ENCODE measurements at regions not wholly inside any gene's neighbourhood (a gene's known extent, or its start where the extent isn't known, plus 50 kb on each side); places are given as distances from the start of the nearest gene placed in this dataset.
"Not testable (repeated sequence)": the region's sequence is repeated elsewhere in the genome, so short reads cannot be mapped to it uniquely, and the experiment has no call there.

DNA sequence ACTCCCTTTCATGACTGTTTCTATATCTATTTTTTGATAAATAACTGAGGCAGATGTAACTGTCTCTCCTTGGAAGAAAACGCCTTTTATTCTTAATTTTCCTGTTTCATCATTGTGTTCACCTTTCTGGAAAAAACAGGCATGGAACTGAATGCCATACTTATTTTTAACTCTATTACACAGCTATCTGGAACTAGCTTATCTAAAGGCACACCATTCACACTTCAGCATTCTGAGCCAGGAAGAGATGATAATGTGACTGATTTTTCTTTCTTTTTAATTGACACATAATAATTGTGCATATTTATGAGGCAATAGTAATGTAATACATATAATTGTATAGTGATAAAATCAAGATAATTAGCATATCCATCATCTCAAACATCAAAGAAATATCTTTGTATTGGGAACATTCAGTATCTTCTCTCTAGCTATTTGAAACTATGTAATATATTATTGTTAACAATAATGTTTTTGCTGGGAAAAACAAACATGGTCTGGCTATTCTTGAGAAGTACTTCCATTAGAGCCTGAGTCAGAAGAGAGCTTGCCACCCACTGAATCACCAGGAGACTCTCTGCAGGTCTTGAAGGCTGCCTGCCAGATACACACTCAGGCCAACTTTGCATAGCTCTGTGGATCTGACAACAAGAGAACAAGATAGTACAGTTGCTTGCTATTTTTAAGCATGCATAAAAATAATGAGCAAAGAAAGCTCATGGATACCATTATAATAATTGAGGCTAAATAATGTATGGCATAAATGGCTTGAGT, 501.0 kb upstream of the EDIL3 start:
- no peak for DNase-seq (ENCODE audit: low read depth, low spot score)

DNA sequence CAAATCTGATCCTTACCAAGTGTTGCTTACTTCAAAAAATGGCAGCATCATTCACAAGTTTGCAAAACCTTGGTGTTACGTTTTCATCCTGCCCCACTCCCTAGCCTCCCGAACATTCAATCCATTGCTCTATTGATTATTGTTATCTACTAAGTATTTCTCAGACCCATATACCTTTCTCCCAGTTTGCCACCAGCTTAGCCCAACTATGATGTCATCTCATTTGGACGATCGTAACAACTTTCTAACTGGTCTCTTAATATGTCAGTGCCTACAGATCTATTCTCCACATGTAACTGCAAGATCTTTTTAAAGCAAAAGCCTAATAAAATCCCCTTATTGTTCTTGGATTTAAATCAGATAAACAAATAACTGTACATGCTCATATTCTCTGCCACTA, 497.1 kb upstream of the EDIL3 start:
- DNase-seq (ENCODE audit: low read depth, low spot score) = no peak

DNA sequence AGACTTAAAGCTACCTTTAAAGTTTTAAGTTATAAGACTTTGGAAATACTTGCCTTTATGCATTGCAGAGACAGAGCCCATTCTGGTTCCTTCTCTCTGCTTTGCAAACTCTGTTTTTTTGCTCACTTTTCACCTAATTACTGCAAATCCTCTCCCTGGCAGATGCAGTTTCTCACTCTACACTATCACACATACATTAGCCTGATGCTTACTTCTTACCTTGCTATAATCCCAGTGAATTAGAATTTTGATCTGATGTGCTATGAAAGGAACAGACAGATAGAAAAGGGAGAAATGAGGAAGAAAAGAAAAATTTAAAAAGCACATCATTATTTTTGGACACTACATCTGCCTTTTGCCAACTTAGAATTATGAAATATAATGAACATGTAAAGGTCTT, 489.5 kb upstream of the EDIL3 start:
- DNase-seq (ENCODE audit: low read depth, low spot score) = no peak

DNA sequence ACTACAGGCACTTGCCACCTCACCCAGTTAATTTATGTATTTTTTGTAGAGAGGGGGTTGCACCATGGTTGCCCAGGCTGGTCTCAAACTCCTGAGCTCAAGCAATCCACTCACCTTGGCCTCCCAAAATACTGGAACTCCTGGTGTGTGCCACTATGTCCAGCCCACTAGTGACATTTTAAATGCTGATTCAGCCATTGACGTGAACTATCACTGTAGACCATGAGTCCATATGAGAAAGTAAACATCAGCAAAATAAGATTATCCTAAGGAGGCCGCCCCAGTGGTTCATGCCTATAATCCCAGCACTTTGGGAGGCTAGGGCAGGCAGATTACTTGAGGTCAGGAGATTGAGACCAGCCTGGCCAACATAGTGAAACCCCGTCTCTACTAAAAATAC, 488.1 kb upstream of the EDIL3 start:
- no peak for DNase-seq (ENCODE audit: low read depth, low spot score)

DNA sequence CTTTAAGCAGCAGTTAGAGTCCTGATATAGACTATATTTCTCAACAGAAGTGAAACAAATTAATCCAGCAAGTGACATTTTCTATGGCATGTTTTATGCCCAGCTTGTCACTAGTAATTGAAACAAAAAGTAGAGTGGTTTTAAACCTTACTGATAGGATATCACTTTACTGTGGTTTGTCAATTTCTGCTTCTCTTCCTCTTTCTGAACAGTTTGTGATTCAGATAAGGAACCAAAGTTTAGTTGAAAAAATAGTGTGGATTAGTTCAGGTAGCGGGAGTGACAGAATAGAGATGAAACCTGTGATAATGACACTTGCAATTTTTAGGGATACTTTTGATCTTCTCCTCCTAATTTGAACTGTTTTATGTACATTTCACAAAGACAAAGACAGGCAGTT, 485.7 kb upstream of the EDIL3 start:
- DNase-seq (ENCODE audit: low read depth, low spot score) = no peak

DNA sequence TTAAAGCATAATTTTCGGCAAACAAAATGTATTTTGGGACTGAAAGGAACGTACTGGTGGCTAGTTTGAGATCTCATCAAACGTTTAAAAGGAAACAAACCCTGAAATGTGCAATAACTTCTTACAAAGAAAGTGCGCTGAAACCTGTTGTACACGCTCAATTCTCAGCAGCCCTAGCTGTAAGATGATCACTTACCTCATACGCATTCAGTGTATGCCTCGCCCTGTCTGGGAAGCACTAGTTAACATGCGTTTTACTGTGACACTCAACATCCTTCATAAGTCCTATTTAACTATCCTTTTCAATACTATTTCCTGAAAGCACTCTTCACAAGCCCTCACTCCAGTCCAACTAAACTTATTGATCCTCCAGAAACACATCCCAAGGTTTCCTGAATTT, 485.0 kb upstream of the EDIL3 start:
- no peak for DNase-seq (ENCODE audit: low read depth, low spot score)

DNA sequence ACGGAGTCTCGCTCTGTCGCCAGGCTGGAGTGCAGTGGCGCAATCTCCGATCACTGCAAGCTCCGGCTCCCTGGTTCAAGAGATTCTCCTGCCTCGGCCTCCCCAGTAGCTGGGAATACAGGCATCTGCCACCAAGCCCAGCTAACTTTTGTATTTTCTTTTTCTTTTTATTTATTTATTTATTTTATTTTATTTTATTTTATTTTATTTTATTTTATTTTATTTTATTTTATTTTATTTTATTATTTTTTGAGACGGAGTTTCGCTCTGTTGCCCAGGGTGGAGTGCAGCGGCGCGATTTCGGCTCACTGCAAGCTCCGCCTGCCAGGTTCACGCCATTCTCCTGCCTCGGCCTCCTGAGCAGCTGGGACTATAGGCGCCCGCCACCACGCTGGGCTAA, 479.3 kb upstream of the EDIL3 start:
- not testable (repeated sequence) for DNase-seq (ENCODE audit: low read depth, low spot score)

DNA sequence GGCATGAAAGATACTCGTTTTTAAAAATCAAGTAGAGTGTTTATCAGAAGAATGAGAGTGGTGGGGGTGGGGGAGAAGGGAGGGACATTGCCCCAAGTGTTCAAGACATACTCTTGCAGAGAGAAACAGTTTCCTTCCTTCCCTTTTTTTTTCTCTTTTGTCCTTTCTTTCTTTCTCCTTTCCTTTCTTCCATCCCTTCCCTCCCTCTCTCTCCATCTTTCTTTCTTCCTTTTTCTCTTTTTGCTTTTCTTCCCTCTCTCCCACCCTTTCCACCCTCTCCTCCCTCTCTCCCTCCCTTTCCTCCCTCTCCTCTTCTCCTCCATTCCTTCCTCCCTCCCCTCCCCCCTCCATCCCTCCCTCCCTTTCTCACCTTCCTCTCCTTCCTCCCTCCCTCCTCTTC, 478.3 kb upstream of the EDIL3 start:
- DNase-seq (ENCODE audit: low read depth, low spot score) = no peak

DNA sequence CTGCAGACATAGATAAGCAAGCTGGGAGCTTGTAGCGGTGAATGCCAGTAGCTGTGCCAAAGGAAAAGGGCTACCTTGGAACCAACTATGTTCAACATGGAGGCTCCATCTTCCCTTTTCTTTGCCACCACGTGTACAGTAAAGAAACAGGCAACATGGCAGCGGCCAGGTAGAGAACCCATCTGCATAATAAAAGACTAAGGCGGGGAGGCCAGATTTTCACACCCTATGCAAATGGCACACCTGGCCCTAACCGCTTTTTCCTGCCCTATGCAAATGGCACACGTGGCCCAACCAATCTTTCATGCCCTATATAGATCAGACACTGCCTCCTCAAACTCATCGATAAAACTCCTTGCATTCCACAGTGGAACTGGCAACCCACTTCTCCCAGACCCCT, 477.5 kb upstream of the EDIL3 start:
- peak; percentile 50 for DNase-seq (ENCODE audit: low read depth, low spot score)

DNA sequence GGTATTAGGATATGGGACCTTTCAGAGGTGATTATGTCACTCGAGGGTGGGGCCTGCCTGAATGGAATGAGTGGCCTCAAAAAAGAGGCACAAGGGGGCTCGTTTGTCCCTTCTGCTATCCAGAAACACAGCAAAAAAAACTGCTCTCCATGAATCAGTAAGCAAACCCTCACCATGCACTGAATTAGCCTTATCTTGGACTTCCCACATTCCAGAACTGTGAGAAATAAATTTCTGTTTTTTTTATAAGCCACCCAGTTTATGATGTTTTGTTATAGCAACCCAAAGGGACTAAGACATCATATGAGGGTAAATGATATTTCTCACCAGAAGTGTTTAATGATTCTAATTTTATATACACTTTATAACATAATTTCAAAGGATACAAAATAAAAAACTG, 476.6 kb upstream of the EDIL3 start:
- no peak for DNase-seq (ENCODE audit: low read depth, low spot score)

DNA sequence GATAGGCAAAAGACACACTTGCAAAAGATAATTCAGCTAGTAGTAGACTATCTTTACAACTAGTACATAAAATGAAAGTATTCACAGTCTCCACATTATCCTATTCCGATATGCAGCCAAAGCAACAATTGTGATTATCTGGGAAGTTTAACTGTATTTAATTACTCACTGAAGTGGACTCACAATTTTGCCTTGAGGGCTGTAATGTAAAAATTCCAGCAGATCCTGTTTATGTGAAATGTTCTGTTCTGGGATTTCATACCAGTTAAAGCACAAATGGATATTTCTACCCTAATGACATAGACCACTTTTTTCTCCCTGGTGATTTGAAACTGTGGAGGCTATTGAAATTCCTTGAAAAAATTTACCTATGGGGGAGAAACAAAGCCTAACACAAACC, 474.4 kb upstream of the EDIL3 start:
- no peak for DNase-seq (ENCODE audit: low read depth, low spot score)

DNA sequence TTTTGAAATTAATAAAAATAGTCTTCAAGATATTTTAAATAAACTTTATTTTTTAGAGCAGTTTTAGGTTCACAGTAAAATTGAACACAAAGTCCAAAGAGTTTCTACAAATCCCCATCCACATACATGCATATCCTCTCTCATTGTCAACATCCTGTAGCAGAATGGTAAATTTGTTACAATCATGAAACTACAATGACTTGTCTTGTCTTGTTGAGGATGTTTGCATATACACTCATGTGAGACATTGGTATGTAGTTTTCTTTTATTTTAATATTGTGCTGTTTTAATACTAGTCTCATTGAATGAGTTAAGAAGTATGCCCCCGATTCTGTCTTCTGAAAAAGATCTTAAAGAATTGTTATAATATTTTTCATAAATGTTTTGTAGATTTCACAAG, 447.0 kb upstream of the EDIL3 start:
- no peak for DNase-seq (ENCODE audit: low read depth, low spot score)

DNA sequence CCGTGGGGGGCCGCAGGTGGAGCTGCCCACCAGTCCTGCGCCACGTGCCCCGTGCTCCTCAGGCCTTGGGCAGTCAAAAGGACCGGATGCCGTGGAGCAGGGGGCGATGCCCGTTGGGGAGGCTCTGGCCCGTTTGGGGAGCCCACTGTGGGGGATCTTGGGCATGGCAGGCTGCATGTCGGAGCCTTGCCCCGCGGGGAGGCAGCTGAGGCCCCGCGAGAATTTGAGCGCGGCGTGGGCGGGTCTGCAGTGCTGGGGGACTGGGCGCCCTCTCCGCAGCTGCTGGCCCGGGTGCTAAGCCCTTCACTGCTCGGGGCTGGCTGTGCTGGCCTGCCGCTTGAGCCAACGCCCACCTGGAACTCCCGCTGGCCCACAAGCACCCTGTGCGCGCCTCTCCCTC, 445.6 kb upstream of the EDIL3 start:
- DNase-seq (ENCODE audit: low read depth, low spot score) = no peak

DNA sequence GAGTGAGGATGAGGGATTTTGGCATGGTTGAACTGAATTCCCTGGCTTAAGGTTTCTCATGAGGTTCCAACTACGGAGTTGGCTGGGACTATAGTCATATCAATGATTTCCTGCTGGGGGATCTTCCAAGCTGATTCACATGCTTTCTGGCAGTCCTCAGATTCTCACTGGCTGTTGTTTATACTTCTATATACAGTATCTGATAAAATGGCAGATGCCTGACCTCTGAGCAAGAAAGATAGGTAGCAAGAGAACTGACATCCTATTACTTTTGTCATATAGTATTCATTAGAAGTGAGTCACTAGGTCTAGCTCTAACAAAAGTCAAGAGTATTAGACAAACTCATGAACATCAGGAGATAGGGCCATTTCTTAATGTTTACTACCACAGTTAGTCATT, 440.9 kb upstream of the EDIL3 start:
- no peak for DNase-seq (ENCODE audit: low read depth, low spot score)

DNA sequence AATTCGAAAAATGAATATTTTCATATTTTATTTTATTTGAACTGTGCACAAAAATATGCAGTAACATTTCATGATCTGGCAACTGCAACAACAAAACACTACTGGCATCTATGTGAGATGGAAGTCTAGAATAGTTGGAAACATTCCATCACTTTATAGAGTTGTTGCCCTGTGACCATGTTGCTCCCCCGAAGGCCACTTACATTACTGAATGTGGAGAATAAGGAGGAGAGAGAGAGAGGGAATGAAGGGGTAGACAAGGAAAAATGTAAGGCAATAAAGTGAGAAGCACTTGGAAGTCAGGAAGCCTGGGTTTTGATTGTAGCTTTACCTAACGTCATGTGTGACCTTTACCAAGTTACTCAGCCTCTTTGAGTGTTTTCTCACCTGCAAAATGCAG, 437.2 kb upstream of the EDIL3 start:
- DNase-seq (ENCODE audit: low read depth, low spot score) = no peak

DNA sequence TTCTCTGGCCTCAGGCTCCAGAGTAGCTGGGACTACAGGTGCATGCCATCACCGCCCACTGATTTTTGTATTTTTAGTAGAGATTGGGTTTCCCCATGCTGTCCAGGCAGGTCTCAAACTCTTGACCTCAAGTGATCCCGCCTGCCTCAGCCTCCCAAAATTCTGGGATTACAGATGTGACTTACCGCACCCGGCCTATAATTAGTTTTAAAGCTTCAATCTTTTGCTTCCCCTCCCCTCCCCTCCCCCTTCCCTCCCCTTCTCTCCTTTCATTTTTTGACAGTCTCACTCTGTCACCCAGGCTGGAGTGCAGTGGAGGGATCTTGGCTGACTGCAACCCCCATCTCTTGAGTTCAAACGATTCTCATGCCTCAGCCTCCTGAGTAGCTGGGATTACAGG, 433.3 kb upstream of the EDIL3 start:
- DNase-seq (ENCODE audit: low read depth, low spot score) = peak; percentile 6

DNA sequence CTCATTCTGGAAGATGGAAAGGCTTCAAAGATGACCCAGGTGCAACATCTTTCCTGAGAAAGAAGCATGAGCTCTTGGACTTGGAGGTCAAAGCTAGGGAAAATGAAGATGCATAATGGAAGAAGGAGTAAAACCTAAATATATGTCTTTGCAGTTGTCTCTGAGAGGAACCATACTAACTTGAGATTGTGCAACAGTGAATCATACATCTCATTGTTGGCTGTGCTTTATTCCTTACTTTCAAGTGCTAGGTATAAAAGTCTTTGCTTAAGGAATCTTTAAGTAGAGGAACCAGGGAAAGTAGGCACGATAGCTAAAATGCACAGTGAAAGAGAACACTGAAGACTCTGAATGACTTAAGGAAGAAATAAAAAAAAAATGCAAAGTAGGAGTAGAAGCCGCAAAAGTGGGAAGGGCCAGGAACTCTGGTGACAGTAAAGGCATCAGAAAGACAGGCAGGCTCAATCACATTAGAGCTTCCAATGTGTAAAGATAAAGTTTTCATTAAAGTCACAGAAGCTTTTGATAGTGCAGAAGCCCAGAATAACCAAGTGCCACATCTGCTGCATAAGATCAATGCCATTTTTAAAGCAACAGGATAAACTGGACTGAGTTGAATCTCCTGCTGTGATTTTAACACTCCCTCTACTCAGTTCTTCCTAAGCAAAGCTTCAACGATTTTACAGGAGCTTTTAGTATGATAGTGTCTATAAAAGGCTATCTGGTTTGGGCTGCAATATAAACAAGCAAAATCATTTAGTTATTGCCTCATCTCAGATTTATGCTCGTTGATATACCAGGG, 432.3 kb upstream of the EDIL3 start:
- DNase-seq (ENCODE audit: low read depth, low spot score) = no peak

DNA sequence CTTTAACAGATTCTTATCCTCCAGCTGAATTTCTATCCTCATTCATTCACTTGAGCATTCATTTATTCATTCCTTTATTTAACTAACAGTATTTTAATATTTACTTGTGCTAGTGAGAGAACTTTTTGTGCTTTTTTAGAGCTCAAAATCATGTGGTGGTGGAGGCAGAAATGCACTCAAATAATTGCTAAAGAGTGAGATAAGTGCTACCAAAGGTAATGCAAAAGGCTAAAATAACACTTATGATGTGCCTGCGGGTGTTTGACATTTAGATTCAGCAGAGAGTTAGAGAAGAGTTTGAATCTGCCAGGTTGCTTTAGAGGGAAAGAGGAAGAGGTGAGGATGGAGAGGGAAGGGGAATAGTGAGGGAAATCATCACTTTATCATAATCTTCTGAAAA, 431.5 kb upstream of the EDIL3 start:
- DNase-seq (ENCODE audit: low read depth, low spot score) = no peak

DNA sequence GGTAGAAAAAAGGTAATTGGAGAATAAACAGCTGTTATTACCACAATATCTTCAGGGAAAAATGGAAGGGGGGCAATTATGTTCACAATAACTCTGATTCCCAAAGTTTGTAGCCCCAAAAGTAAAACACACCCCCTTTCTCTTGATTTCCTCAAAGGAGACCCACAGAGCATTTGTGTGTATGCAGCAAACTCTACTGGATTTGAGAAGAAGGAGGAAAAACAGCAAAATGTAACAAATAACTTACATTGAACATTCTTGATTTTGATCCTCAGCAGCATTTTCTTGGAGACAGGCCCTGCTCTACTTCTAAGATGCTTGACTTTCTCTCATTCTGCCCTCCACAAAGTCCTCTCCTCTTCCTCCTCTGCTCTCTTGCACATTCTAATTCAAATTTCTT, 420.8 kb upstream of the EDIL3 start:
- no peak for DNase-seq (ENCODE audit: low read depth, low spot score)

DNA sequence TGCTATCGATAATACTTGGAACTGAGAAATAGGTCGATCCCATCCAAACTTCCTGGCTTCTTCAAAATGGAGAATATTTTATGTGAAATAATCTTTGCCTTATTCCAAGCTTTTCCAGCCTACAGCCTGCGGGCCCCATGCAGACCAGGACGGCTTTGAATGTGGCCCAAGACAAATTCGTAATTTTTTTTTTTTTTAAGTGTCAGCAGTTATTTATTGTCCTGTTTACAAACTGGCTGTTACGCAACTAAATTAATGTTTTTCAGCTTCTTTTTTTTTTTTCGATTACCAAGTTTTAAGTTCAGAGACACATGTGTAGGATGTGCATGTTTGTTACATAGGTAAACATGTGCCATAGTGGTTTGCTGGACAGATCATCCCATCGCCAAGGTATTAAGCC, 411.7 kb upstream of the EDIL3 start:
- DNase-seq (ENCODE audit: low read depth, low spot score) = no peak

DNA sequence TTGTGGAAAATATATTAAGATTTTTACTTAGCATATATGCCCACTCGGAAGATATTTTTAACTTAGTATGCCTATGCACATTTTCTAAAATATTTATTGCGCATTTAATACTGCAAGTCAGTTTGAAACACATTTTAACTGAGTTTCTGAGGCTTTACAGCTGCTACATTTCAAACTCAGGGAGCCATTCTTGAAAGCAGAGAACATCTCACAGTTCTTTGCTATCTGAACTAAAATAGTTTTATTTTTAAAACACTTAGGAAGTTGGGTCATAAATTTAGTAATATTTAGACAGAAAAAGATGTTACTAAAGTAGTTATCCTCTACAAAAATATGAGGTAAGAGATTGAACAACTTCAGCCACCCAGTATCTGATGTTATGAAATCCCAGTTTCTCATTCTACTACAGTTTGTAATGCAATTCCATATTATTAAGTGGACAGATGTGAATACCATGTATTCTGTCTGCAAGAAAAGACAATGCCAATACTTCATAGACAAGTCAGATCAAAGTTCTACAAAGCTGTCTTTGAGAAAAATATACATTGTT, 409.9 kb upstream of the EDIL3 start:
- no peak for DNase-seq (ENCODE audit: low read depth, low spot score)

DNA sequence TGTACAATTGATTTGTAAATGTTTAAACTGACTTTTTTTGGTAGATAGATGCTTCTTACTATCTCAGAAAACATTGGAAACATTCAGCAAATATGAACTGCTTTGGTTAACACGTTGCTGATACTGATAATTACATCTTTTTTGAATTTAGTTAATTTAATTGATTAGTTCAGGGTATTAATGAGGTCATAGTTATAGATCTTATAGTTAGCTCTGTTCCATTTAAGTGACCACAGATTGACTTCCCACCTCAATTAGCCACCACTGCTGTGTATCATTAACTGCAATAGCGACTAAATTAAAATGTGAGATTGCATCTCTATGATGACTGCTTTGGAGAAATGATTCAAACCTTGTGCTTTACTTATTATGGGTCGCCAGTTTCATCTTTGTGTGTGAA, 407.1 kb upstream of the EDIL3 start:
- no peak for DNase-seq (ENCODE audit: low read depth, low spot score)

DNA sequence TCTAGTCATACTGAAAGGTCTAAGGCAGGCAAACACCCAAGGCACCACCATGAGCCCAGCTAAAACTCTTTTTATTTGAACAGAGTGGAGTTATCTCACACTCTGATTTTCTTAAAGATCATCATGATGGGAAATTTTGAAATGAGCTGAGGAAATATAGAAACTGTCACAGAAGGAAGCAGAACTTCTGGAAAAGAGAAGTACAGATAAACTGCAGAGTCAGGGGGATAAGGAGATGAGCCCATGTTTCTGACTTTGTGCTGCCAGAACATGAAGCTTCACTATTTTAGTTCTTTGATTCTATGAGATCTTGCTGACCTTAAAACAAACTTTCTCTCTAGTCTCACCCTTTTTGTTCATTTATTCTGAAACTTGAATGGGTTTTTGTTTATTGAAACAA, 406.5 kb upstream of the EDIL3 start:
- no peak for DNase-seq (ENCODE audit: low read depth, low spot score)

All from ELF-1 (cell line).